Heart left ventricle (tissue), 16 donors: ENCODE measurements at regions not wholly inside any gene's neighbourhood (a gene's known extent, or its start where the extent isn't known, plus 50 kb on each side); places are given as distances from the start of the nearest gene placed in this dataset.
"Not testable (repeated sequence)": the region's sequence is repeated elsewhere in the genome, so short reads cannot be mapped to it uniquely, and the experiment has no call there.

Experiments
- ATAC-seq, 4 donors: fragments of 200-7000 bp; cut with Tn5 transposase; one replicate each; pipeline ENCODE4 v1.9.1; 2020 to 2022; ENCODE audit warnings: moderate library complexity in 4 of 4, mild to moderate bottlenecking in 3 of 4, moderate number of reproducible peaks in 1 of 4
- DNase-seq, 5 donors: peaks; one replicate each; pipeline ENCODE4 v3.0.0-alpha.2; 2020
- H3K27ac ChIP-seq, 12 donors: fragments of 200-600 bp; sonication (generic) in 4 of 12; one replicate each; pipeline versions ENCODE4 v1.5.0 to v1.8.0; 2016 to 2022; ENCODE audit warnings: mild to moderate bottlenecking in 2 of 12
- H3K27me3 ChIP-seq, 9 donors: fragments of 200-600 bp; sonication (generic) in 2 of 9; one replicate each; pipeline versions ENCODE4 v1.5.1 to v1.8.0; 2016 to 2022; ENCODE audit warnings: mild to moderate bottlenecking in 3 of 9
- H3K36me3 ChIP-seq, 9 donors: fragments of 200-600 bp; sonication (generic) in 2 of 9; one replicate each; pipeline versions ENCODE4 v1.5.0 to v1.8.0; 2018 to 2022; ENCODE audit warnings: mild to moderate bottlenecking in 2 of 9
- H3K4me1 ChIP-seq, 12 donors: fragments of 200-600 bp; sonication (generic) in 4 of 12; one replicate each; pipeline versions ENCODE4 v1.5.0 to v1.8.0; 2016 to 2022; ENCODE audit warnings: mild to moderate bottlenecking in 3 of 12
- H3K4me3 ChIP-seq, 12 donors: fragments of 200-600 bp; sonication (generic) in 4 of 12; one replicate each; pipeline versions ENCODE4 v1.5.0 to v1.8.0; 2017 to 2022; ENCODE audit warnings: mild to moderate bottlenecking in 9 of 12, moderate library complexity in 4 of 12
- H3K9me3 ChIP-seq, 12 donors: fragments of 200-600 bp; sonication (generic) in 4 of 12; one replicate each; pipeline versions ENCODE4 v1.5.0 to v1.8.0; 2016 to 2022; ENCODE audit warnings: mild to moderate bottlenecking in 1 of 12
- CTCF ChIP-seq, 12 donors: fragments of 200-600 bp; sonication (generic) in 4 of 12; IDR thresholded peaks; one replicate each; pipeline versions ENCODE4 v1.5.0 to v1.8.0; 2018 to 2022; ENCODE audit warnings: antibody characterized with exemption in 12 of 12, mild to moderate bottlenecking in 5 of 12
- POLR2A ChIP-seq, 2 donors: fragments of 450-650 bp; IDR thresholded peaks; one replicate each; pipeline ENCODE4 v1.6.1; 2017; ENCODE audit warnings: antibody characterized with exemption in 2 of 2, mild to moderate bottlenecking in 2 of 2, moderate library complexity in 2 of 2
- WGBS, 4 donors: extraction: QIAGEN DNeasy Blood & Tissue Kit in 2 of 4; methylation state at CpG; one replicate each; pipeline versions ENCODE4 v1.1.5 to v1.1.7; 2013 to 2018; 5-methylcytosine and 5-hydroxymethylcytosine counted together
- intact Hi-C, 10 donors: fragments of 100-400 bp; cut with DNase I; formaldehyde crosslinking; loops; one replicate each; pipeline versions ENCODE4 v1.11.1 to v1.14.2; 2022
- donor health status: ischemic (EF 13 %, LVEDD 7.1; RV severe dilation, severe dysfunction).
- donor health status: healthy with polysubstance abuse.
- donor health status: DM: no; HTN: yes; CAD: no.
- donor health status: DM: no; HTN: no; CAD: no.
- donor health status: ischemic (EF 25% LVEDD 6.9; RV normal size, moderate dysfunction).
- donor health status: ischemic (EF 25% LVEDD 5.7; RV mildly dilated, moderate dysfunction).
- donor health status: healthy.
- donor health status: DM: yes; HTN: yes; CAD: no.
- donor health status: ischemic (EF 35%, LVEDD 5.7; RV mildly dilated, moderate dysfunction).
- donor health status: nonischemic (EF 11% LVEDD 7.7; RV severe dilation, severe dysfunction).
- donor health status: DM: yes; HTN: yes; CAD: no.
- donor health status: PGD.
- donor health status: ischemic (EF 29% LVEDD 5.4; RV normal size, mild dysfunction).
- donor health status: nonischemic (EF 23%, LVEDD 6.1; RV moderate dilation, normal function).

- H3K27ac ChIP-seq, DNase-seq, H3K9me3 ChIP-seq, H3K36me3 ChIP-seq, H3K4me1 ChIP-seq, ATAC-seq: not testable (repeated sequence)
- H3K27me3 ChIP-seq = peaks cover 0 to 47% (median 17%) of the 10 kb centered on the region in 9 donors
- intact Hi-C loops = loop anchor here in 1 of 10 donors (10.0 kb wide), 1 partner anchor 247 kb away; no protein-coding TSS in a partner anchor
- H3K4me3 ChIP-seq = peak overlapping the region in 1 of 12 donors; percentile 14
- TF ChIP-seq CTCF (IDR thresholded peaks at IDR 0.05) = peak; percentile 15 to 66 (median 52)
- 13 to 34% (median 14%) methylated on average over 9 to 30 of the region's 30 CpGs for WGBS, 4 donors
Measured at GRCh38 chr10:42177793-42178689, 460.3 kb downstream of the ZNF33B start.

GRCh38 chr10:42177077-42177792, 461.1 kb downstream of the ZNF33B start:
- peaks cover 0 to 3% (median 0%) of the 10 kb centered on the region in 12 donors for H3K4me1 ChIP-seq
- H3K36me3 ChIP-seq = no peaks in the 10 kb centered on the region
- intact Hi-C loops = loop anchor here in 1 of 10 donors (10.0 kb wide), 1 partner anchor 248 kb away; no protein-coding TSS in a partner anchor
- WGBS, 4 donors = 6 to 24% (median 8%) methylated on average over 46 to 92 of the region's 93 CpGs
- peaks cover 0 to 12% (median 0%) of the 10 kb centered on the region in 12 donors for H3K9me3 ChIP-seq
- H3K27ac ChIP-seq = no peak overlapping the region
- H3K4me3 ChIP-seq = peak overlapping the region in 1 of 12 donors; percentile 14
- peaks cover 0 to 43% (median 17%) of the 10 kb centered on the region in 9 donors for H3K27me3 ChIP-seq
- ATAC-seq (no peak), DNase-seq (no peak)
- TF ChIP-seq CTCF (IDR thresholded peaks at IDR 0.05) = no peak
- TF ChIP-seq POLR2A (IDR thresholded peaks at IDR 0.05) = no peak

- no peaks in the 10 kb centered on the region for H3K36me3 ChIP-seq
- H3K4me1 ChIP-seq = no peaks in the 10 kb centered on the region
- no peak overlapping the region for H3K27ac ChIP-seq
- 47 to 64% (median 53%) methylated on average over 59 of the region's 59 CpGs for WGBS, 4 donors
- peak in 1 of 5 donors; percentile 33 for DNase-seq
- H3K9me3 ChIP-seq = peaks cover 0 to 18% (median 0%) of the 10 kb centered on the region in 12 donors
- ATAC-seq = no peak
- no peak overlapping the region for H3K4me3 ChIP-seq
- intact Hi-C loops = no loop called here
- no peak for TF ChIP-seq POLR2A (IDR thresholded peaks at IDR 0.05)
- no peak for TF ChIP-seq CTCF (IDR thresholded peaks at IDR 0.05)
- peaks cover 0 to 31% (median 0%) of the 10 kb centered on the region in 9 donors for H3K27me3 ChIP-seq
Measured at GRCh38 chr10:42150428-42151061, 487.8 kb downstream of the ZNF33B start.
